ENCODE measurements at regions not wholly inside any gene's neighbourhood (a gene's known extent, or its start where the extent isn't known, plus 50 kb on each side); places are given as distances from the start of the nearest gene placed in this dataset.

GRCh38 chr10:55358539-55358938 is 557.5 kb upstream of the PCDH15 start:
- no peak for DNase-seq

GRCh38 chr10:55353414-55353813 is 552.4 kb upstream of the PCDH15 start:
- DNase-seq: no peak

- no peak for DNase-seq
Measured at GRCh38 chr10:55351431-55351830, 550.4 kb upstream of the PCDH15 start.

- no peak for DNase-seq
Measured at GRCh38 chr10:55348534-55348933, 547.5 kb upstream of the PCDH15 start.

GRCh38 chr10:55330486-55330885 is 529.5 kb upstream of the PCDH15 start:
- DNase-seq: no peak

- DNase-seq: no peak
Measured at GRCh38 chr10:55329796-55330195, 528.8 kb upstream of the PCDH15 start.

- DNase-seq: no peak
Measured at GRCh38 chr10:55320187-55320700, 519.2 kb upstream of the PCDH15 start.

GRCh38 chr10:55311848-55312635 is 511.0 kb upstream of the PCDH15 start:
- DNase-seq: peak in 1 of 2 experiments; percentile 5

- no peak for DNase-seq
Measured at GRCh38 chr10:55310143-55310542, 509.1 kb upstream of the PCDH15 start.

- DNase-seq: no peak
Measured at GRCh38 chr10:55305285-55305684, 504.3 kb upstream of the PCDH15 start.

- DNase-seq: no peak
Measured at GRCh38 chr10:55287346-55287745, 486.3 kb upstream of the PCDH15 start.

GRCh38 chr10:55283031-55283430 is 482.0 kb upstream of the PCDH15 start:
- no peak for DNase-seq

GRCh38 chr10:55280696-55281095 is 479.7 kb upstream of the PCDH15 start:
- no peak for DNase-seq

- DNase-seq: no peak
Measured at GRCh38 chr10:55277549-55277948, 476.5 kb upstream of the PCDH15 start.

GRCh38 chr10:55274367-55274766 is 473.3 kb upstream of the PCDH15 start:
- DNase-seq: no peak

GRCh38 chr10:55273946-55274345 is 472.9 kb upstream of the PCDH15 start:
- no peak for DNase-seq

- DNase-seq: no peak
Measured at GRCh38 chr10:55272886-55273285, 471.9 kb upstream of the PCDH15 start.

GRCh38 chr10:55266797-55267196 is 465.8 kb upstream of the PCDH15 start:
- DNase-seq: no peak

- no peak for DNase-seq
Measured at GRCh38 chr10:55263327-55263726, 462.3 kb upstream of the PCDH15 start.

GRCh38 chr10:55242544-55242943 is 441.5 kb upstream of the PCDH15 start:
- no peak for DNase-seq

GRCh38 chr10:55237462-55237861 is 436.4 kb upstream of the PCDH15 start:
- no peak for DNase-seq

- no peak for DNase-seq
Measured at GRCh38 chr10:55233505-55233904, 432.5 kb upstream of the PCDH15 start.

GRCh38 chr10:55233090-55233489 is 432.1 kb upstream of the PCDH15 start:
- DNase-seq: no peak

GRCh38 chr10:55232553-55232952 is 431.5 kb upstream of the PCDH15 start:
- DNase-seq: no peak

- no peak for DNase-seq
Measured at GRCh38 chr10:55227967-55228366, 426.9 kb upstream of the PCDH15 start.
